ENCODE measurements at regions not wholly inside any gene's neighbourhood (a gene's known extent, or its start where the extent isn't known, plus 50 kb on each side); places are given as distances from the start of the nearest gene placed in this dataset.

DNA sequence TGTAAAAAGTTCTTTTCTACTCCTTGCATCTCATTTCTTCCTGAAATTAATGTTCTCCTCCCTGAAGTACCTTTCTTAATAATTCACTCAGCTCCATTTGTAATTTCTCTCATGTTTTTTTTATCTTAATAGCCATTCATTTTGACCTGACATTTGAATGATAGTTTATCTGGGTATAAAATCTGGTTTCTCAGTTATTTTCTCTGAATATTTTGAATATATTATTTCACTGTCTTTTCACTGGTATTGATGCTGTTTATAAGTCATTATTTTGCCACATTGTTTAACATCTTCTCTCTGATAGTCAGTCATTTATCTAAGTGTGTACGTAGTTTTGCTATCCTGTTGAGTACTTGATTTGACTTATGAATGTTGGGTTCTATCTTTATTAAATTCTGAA, 68.8 kb upstream of the ARHGAP18 start:
- no peak for DNase-seq

DNA sequence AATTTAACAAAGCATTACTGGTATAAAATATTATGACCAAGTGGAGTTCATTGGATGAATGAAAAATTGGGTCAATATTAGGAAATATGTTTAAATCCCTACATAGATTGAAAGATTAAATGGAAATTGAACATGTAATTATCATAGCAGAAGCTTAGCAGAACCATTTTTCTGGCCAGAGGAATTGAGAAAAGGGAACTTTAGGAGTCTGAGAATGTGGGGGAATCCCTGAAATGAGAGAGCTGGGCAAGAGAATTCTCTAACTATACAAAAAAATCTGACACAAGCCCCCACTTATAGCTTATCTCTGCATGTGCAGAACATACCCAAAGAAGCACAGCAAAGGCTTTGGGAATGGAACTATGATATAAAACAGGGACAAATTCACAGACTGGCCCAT, 67.4 kb upstream of the ARHGAP18 start:
- DNase-seq, result no peak

DNA sequence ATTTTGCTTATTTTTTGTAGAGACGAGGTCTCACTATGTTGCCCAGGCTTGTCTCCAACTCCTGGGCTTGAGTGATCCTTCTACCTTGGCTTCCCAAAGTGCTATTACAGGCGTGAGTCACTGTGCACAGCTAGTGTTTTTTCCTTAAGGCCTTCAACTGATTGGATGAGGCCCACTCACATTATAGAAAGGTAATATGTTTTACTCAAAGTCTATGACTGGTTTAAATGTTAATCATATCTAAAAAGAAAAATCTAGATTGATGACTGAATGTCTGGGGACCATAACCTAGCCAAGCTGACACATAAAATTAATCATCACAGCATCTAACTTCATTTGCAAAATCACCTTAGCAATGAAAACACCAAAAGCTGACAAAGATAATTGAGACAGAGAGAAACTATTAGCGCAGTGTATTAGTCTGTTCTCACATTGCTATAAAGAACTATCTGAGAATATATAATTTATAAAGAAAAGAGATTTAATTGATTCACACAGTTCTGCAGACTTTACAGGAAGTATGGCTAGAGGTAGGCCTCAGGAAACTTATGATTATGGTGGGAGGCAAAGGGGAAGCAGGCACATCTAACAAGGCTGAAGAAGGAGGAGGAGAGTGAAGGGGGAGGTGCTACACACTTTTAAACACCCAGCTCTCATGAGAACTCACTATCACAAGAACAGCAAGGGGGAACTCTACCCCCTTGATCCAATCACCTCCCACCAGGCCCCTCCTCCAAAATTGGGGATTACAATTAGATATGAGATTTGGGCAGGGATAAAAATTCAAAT, 66.8 kb upstream of the ARHGAP18 start:
- DNase-seq, result no peak

DNA sequence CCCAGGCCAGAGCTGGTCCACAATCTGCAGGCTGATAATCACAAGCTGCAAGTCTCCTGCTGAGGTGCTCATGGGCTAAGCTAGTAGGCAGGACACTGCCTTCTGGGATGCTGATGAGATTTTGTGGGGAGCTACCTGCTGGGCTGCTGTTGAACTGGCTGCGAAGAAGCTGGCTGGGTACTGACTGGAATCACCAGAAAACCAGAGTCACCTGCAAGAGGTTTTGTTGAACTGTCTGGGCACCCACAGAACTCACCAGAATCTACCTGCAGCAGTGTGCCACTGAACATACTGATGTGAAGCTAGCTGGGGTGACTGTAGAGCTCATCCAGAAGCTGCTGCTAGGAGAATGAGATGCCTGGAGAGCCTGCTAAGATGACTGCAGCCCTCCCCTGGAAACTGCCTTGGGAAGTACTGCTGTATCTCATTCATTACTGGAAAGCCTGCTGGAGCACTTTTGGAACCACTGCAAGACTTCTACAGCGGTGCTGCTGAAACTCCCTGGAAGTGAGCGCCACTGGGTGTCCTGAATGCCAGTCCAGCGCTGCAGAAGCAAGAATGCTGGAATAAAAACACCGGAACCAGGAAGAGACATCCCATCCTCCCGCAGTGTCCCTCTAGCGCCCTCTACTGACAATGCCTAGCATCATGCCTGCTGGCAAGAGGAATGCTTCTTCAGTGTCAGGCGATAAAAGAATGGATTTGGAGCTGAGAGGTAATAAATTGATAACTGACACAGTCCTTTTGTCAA, 64.9 kb upstream of the ARHGAP18 start:
- DNase-seq, result peak; percentile 35

DNA sequence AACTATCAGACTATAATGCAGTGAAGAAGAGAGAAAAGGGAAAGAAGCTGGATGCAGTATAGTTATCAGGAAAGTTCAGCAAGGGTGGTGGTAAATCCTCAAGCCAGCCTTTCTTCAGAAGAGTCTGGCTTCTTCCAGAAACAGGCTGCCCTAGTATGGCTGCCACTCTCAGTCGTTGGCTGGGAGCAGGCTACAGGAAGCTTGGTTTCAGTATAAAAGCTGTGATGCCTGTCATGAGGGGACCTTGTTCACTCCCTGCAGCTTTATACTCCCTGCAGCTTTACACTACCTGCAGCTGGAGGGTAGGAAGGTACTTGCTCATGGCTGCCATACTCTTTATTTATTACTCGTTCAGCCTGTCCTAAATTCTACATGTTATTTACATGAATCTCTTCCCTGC, 63.3 kb upstream of the ARHGAP18 start:
- DNase-seq, result no peak

DNA sequence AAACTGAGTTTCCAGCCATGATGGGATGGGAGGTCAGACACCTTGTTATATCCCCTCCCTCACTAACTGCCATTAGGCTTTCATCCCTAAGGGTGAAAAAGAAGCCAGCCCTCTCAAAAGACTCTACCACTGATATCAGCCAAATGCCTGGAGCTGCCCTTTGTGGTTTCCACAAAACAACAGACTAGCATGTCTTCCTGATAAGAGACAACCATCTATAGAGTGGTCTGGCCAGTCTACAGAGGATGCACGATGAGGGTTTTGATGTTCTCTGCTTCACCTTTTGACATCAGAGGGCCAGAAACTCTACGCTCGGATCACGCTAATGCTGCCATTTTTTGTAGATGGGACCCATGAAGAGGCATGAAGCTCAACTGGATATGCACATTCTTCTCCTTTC, 61.7 kb upstream of the ARHGAP18 start:
- no peak for DNase-seq

DNA sequence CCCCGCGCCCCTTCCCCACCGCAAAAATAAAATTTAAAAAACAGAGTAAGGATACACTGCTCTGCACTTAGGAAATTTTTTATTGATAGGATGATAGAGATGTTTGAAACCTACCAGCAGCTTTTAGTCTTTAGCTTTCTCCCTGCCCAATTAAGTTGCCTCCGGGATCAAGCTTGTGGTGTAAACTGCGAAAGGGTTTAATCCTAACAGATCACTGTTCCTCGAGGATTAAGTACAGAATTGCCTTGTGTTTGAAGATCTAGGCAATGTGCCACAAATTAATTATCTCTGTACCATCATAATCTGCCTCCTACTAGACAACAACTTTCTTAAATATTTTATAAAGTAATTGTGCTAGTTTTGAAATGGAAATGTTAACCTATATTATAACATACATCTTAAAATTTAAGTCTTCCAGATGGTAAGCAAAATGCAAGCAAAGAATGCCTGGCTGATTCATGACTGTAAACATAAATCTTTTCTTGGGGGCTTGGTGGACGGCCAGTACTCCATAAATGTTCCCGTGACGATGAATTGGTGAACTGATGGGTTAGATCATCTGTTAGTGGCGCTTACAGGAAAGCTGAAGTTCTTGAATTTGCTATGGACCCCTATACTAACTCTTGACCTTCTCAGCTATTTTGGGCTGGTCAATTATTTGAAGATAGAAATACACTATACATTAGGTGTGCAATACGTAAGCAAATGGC, 58.0 kb upstream of the ARHGAP18 start:
- no peak for DNase-seq

DNA sequence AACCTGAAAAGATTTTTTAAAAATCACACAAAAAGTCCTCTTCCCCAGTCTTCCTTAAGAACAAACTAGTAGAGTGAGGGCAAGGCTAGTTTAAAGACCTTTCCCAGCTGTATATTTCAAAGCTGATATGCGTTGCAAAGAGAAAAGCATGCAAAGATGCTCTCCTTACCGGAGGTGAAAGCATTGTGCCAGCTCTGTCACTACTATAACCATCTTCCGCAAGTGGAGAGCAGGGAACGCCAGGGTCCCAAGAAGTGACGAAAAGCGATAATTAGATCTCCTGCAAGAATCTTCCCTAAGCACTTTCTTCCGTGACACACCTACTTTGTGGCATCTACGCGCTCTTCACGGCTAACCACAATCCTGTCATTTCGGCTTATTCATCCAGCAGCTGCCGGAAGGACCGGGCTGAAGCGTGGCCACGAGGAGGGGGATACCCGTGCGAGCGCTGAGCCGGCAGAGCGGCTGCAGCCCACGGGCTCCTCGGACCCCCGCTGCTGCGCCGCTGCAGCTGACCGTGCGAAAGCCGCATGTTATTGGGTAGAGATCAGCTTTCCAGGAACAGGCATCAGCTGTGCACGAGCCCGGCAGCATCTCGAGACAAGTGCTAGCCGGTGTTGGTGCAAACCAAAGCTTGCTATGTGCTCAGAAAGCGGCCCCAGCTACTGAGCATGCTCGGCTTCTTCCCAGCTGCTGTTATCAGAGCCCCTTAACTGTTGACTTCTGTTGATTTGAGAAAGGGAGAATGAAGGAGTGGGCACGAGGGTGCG, 57.2 kb upstream of the ARHGAP18 start:
- DNase-seq, result no peak

DNA sequence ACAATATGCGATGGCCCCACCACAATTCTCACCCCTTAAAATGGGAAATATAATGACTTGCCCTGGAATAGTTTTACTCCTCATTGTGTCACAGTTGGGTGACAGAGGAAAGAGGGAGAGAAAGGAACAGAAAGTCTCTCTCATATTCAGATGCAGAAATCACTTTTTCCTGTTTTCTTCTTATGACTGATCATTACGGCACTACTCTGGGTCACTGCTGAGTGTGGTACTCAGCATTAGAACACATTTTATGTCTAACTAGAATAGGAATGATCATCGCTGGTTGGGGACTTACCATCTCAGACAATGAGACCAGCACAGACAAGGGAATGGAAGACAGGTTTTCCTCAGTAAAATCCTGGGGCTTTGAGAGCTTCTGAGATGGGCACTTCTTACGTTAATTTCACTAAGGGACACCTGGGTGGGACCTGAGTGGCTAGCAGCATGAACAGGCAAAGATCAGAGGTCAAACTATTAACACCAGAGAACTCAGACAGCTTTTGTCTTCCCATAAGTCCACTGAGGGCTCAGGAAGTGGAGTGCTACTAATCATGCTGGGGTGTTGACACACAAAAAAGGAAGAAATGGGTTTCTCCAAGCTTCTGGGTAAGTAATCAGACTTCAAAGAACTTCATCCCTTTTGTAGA, 54.9 kb upstream of the ARHGAP18 start:
- no peak for DNase-seq

DNA sequence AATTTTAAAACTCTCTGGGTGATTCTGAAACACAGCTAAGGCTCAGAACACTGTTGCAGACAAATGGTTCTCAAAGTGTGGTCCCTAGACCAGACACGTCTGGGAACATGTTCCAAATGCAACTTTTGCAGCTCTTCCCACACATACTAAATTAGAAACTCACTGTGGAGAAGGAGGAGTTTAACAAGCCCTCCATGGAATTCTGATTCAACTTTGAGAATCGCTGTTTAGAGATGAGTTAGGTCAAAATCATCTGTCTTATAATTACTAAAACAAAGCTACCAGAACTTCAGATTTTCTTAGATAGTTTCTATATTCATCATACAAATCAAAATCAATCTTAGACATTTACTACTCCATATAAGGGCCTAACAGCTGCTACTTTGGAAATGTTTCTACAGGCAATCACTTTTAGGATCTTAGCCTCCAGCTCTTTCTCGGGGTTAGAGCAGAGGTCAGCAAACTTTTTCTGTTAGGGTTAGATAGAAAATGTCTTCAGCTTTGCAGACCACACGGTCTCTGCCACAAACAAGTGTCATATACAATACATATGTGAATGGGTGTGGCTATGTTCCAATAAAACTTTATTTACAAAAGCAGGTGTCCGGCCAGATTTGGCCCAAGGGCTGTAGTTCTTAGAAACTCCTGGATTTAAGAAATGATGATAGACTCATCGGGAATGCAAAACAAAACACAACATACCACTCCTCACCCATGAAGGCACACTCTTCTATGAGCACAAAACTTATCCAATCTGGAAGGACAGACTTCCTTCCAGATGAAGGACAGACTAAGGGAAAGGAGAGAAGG, 50.0 kb upstream of the ARHGAP18 start:
- DNase-seq, result no peak
